BE2C (cell line): ENCODE measurements at regions not wholly inside any gene's neighbourhood (a gene's known extent, or its start where the extent isn't known, plus 50 kb on each side); places are given as distances from the start of the nearest gene placed in this dataset.
"Not testable (repeated sequence)": the region's sequence is repeated elsewhere in the genome, so short reads cannot be mapped to it uniquely, and the experiment has no call there.

Source experiments
- DNase-seq: peaks from one replicate; pipeline ENCODE4 v3.0.0-alpha.2; 2020
- H3K27me3 ChIP-seq: fragments of 250-450 bp; sonication (Bioruptor Pico); 2 replicates; pipeline ENCODE4 v1.5.1; 2020; ENCODE audit warnings: mild to moderate bottlenecking
- H3K36me3 ChIP-seq: fragments of 250-450 bp; sonication (Bioruptor Pico); 2 replicates; pipeline ENCODE4 v1.5.1; 2020; ENCODE audit warnings: mild to moderate bottlenecking
- H3K4me1 ChIP-seq: fragments of 250-450 bp; sonication (Bioruptor Pico); 2 replicates; pipeline ENCODE4 v1.5.1; 2020
- H3K4me3 ChIP-seq: 2 replicates; pipeline ENCODE4 v1.5.1; 2011; ENCODE audit warnings: low read depth, low read length
- H3K9me3 ChIP-seq: fragments of 250-450 bp; sonication (Bioruptor Pico); 2 replicates; pipeline ENCODE4 v1.5.1; 2020
- TF ChIP-seq, protein P1 (sequence below): IDR thresholded peaks from 2 replicates; pipeline ENCODE4 v1.5.1; 2012; ENCODE audit warnings: mild to moderate bottlenecking, low read depth, low read length

DNA sequence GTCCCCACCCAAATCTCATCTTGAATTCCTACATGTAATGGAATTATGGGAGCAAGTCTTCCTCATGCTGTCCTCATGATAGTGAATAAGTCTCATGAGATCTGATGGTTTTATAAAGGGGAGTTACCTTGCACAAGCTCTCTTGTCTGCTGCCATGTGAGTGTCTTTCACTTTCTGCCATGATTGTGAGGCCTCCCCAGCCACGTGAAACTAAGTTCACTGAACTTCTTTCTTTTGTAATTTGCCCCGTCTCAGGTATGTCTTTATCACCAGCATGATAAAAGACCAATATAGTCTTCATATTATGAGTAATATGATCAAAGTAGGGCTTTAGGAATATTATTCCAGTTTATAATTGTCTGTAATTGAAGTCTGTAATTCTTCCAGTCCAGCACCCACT lies 86.3 kb upstream of the ANO5 start:
- Histone ChIP-seq H3K9me3 (no peaks in the 10 kb centered on the region), H3K4me1 (no peaks in the 10 kb centered on the region), H3K4me3 (no peak overlapping the region), H3K36me3 (no peaks in the 10 kb centered on the region), H3K27me3 (no peaks in the 10 kb centered on the region)
- no peak for DNase-seq
- TF ChIP-seq, protein P1, sequence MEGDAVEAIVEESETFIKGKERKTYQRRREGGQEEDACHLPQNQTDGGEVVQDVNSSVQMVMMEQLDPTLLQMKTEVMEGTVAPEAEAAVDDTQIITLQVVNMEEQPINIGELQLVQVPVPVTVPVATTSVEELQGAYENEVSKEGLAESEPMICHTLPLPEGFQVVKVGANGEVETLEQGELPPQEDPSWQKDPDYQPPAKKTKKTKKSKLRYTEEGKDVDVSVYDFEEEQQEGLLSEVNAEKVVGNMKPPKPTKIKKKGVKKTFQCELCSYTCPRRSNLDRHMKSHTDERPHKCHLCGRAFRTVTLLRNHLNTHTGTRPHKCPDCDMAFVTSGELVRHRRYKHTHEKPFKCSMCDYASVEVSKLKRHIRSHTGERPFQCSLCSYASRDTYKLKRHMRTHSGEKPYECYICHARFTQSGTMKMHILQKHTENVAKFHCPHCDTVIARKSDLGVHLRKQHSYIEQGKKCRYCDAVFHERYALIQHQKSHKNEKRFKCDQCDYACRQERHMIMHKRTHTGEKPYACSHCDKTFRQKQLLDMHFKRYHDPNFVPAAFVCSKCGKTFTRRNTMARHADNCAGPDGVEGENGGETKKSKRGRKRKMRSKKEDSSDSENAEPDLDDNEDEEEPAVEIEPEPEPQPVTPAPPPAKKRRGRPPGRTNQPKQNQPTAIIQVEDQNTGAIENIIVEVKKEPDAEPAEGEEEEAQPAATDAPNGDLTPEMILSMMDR = no peak

DNA sequence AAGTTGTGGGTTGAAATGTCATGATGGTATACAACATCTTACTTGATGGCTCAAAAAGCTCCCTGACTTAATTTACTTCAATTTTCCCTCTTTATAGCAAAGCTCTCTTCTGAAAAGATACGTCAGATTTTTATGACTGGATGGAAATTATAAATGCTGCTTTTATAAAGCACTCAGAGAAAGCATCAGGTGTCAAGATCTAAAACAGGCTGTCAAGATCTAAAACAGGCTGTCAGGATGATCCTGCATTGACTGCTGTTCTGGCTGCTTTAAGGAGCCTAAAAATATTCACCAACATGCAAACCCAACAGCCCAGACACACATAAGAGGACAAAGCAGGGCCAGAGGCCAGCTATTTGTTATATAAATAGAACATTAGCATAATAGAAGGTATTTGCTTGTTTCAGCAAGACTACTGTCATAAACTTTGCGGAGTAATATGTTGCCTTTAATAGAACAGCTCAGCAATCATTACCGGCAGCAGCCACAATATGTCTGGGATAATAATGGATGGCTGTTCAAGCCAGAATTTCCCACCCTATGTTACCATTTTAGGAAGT lies 77.3 kb upstream of the ANO5 start:
- no peaks in the 10 kb centered on the region for H3K4me1 ChIP-seq
- H3K9me3 ChIP-seq = no peaks in the 10 kb centered on the region
- no peak for DNase-seq
- TF ChIP-seq, protein P1 = no peak
- H3K4me3 ChIP-seq = no peak overlapping the region
- H3K36me3 ChIP-seq = no peaks in the 10 kb centered on the region
- H3K27me3 ChIP-seq = no peaks in the 10 kb centered on the region

DNA sequence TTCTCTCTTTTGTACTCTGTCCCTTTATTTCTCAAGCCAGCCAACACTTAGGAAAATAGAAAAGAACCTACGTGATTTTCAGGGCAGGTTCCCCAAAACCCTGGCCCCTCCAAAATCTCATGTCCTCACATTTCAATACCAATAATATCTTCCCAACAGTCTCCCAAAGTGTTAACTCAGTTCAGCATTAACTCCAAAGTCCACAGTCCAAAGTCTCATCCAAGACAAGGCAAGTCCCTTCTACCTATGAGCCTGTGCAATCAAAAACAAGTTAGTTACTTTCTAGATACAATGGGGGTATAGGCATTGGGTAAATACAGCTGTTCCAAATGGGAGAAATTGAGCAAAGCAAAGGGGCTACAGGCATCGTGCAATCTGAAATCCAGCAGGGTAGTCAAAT lies 64.9 kb upstream of the ANO5 start:
- H3K36me3 ChIP-seq, H3K9me3 ChIP-seq, DNase-seq, H3K27me3 ChIP-seq, H3K4me1 ChIP-seq, H3K4me3 ChIP-seq: not testable (repeated sequence)

DNA sequence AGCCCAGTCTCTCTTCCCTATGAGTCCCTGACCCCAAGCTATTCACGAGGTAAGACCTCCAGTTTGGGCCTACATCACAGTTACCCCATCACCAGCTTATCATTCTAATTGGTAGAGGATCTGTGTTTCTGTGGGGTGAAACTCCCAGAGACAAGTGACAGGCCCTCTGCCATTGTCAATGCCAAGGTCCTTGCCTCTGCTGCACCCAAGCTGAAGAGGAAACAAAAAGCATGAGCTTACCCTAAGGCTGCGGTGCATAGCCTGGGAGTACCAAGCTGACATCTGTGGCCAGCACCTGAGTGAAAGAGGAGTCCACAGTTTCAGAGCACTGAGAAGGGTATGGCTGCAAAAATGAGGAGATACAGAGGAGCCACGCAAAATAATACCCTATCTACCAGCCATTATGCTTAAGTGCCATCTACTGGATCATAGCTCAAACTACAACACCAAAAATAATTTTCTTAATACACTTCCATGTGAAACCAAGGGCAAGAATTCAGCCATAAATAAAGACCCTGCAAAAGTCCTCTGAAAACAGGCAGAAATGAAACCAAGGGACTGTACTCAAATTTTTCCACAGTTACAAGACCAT lies 62.3 kb upstream of the ANO5 start:
- no peak for DNase-seq
- H3K4me3 ChIP-seq = no peak overlapping the region
- H3K36me3 ChIP-seq = no peaks in the 10 kb centered on the region
- H3K4me1 ChIP-seq = no peaks in the 10 kb centered on the region
- TF ChIP-seq, protein P1 = peak; percentile 57
- H3K9me3 ChIP-seq = no peaks in the 10 kb centered on the region
- H3K27me3 ChIP-seq = no peaks in the 10 kb centered on the region

DNA sequence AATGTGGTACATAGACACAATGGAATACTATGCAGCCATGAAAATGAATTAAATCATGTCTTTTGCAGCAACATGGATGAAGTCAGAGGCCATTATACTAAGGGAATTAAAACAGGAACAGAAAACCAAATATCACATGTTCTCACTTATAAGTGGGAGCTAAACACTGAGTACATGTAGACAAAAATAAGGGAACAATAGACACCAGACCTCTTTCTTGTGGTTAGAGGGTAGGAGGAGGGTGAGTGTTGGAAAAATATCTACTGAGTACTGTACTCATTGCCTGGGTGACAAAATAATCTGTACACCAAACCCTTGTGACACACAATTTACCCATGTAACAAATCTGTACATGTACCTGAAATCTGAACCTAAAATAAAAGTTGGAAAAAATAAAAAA lies 59.1 kb upstream of the ANO5 start:
- no peaks in the 10 kb centered on the region for H3K9me3 ChIP-seq
- H3K36me3 ChIP-seq = no peaks in the 10 kb centered on the region
- no peaks in the 10 kb centered on the region for H3K4me1 ChIP-seq
- TF ChIP-seq, protein P1 = no peak
- DNase-seq = no peak
- no peaks in the 10 kb centered on the region for H3K27me3 ChIP-seq
- H3K4me3 ChIP-seq = no peak overlapping the region

DNA sequence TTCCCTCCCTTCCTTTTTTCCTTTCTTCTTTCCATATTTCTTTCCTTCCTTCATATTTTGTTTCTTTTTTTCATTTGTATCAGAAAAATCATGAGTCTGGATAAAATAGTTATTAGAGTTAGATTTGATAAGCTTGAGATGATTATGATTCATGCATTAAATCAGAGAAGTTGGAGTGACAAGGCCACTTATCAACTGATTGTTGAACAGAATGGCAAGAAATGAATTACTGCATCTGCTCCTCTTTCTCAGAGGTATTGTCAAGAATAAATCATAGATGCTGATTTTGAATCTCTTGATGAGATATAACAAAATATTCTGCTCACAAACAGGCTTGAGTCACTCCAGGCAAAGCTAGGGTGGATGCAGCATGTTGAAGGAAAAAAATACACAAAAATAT lies 54.6 kb upstream of the ANO5 start:
- H3K4me3 ChIP-seq = no peak overlapping the region
- H3K36me3 ChIP-seq = no peaks in the 10 kb centered on the region
- TF ChIP-seq, protein P1 = no peak
- DNase-seq = no peak
- H3K4me1 ChIP-seq = no peaks in the 10 kb centered on the region
- H3K27me3 ChIP-seq = no peaks in the 10 kb centered on the region
- no peaks in the 10 kb centered on the region for H3K9me3 ChIP-seq
